Body of pancreas (tissue), 4 donors: ENCODE measurements at regions not wholly inside any gene's neighbourhood (a gene's known extent, or its start where the extent isn't known, plus 50 kb on each side); places are given as distances from the start of the nearest gene placed in this dataset.

Experiments used
- ATAC-seq: fragments of 150-250 bp; one replicate; pipeline ENCODE4 v1.9.1; 2016
- DNase-seq, 4 donors: peaks; one replicate each; pipeline ENCODE4 v3.0.0-alpha.2; 2019
- H3K27ac ChIP-seq, 4 donors: fragments of 200-600 bp; sonication (generic); 1 replicate in 3 of 4; 2 replicates in 1 of 4; pipeline versions ENCODE4 v1.5.1 to v1.6.1; 2016 to 2019; ENCODE audit warnings: mild to moderate bottlenecking in 1 of 4, mixed read lengths in 1 of 4, moderate library complexity in 1 of 4
- H3K27me3 ChIP-seq, 2 donors: fragments of 200-600 bp; sonication (generic); one replicate each; pipeline ENCODE4 v1.6.0; 2016; ENCODE audit warnings: mild to moderate bottlenecking in 1 of 2
- H3K36me3 ChIP-seq, 2 donors: fragments of 200-600 bp; sonication (generic); replicated peaks in 1 of 2; 2 replicates each; pipeline ENCODE4 v1.5.1; 2016; ENCODE audit warnings: low read depth in 2 of 2; ENCODE audit not compliant: insufficient read depth in 1 of 2
- H3K4me1 ChIP-seq: fragments of 200-600 bp; sonication (generic); one replicate; pipeline ENCODE4 v1.6.0; 2016
- H3K4me3 ChIP-seq, 2 donors: fragments of 200-600 bp; sonication (generic); 1 replicate in 1 of 2; 2 replicates in 1 of 2; pipeline ENCODE4 v1.5.1; 2016 to 2019
- H3K9me3 ChIP-seq, 3 donors: fragments of 200-600 bp; sonication (generic); 1 replicate in 2 of 3; 2 replicates in 1 of 3; pipeline ENCODE4 v1.5.1; 2016
- POLR2A ChIP-seq, 3 donors: fragments of 450-650 bp; IDR thresholded peaks; one replicate each; pipeline ENCODE4 v1.6.1; 2016; ENCODE audit warnings: antibody characterized with exemption in 3 of 3, mild to moderate bottlenecking in 2 of 3
- WGBS, 2 donors: methylation state at CpG; one replicate each; pipeline ENCODE4 v1.1.5; 2017; 5-methylcytosine and 5-hydroxymethylcytosine counted together
- intact Hi-C: fragments of 100-400 bp; cut with DNase I; formaldehyde crosslinking; loops from one replicate; pipeline ENCODE4 v1.15.1; 2023
- TF ChIP-seq, protein P1 (sequence below), 7 experiments: fragments of 450-650 bp in 4 of 7; fragments of 200-600 bp in 3 of 7; sonication (generic) in 3 of 7; IDR thresholded peaks; one replicate each; pipeline ENCODE4 v1.5.1; 2016 to 2019; ENCODE audit warnings: antibody characterized with exemption in 7 of 7

DNA sequence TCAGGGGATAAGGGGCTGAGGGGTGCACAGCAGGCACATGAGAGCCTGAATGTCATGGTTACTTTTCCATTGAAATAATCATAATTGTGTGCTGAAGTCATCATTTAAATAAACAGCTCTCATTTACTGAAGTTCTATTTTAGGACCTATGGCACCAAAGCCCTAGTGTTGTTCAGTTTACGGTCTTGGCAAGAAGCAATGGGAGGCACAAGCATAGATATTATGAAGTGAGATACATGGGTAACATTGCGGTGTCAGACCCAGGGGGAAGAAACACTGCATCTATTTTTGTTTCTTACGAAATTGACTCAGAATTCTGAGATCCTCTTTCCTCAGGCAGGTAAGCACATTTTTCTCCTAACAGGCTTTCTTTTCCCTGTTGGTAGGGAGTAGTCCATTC, 437.8 kb upstream of the PROX1 start:
- H3K36me3 ChIP-seq = no peaks in the 10 kb centered on the region
- ATAC-seq (no peak), DNase-seq (no peak)
- 89 to 96% methylated on average over 3 of the region's 3 CpGs for WGBS, 2 donors
- no peak overlapping the region for H3K4me3 ChIP-seq
- intact Hi-C loops = no loop called here
- H3K27ac ChIP-seq = no peak overlapping the region
- no peak for TF ChIP-seq POLR2A (IDR thresholded peaks at IDR 0.05)
- TF ChIP-seq, protein P1, sequence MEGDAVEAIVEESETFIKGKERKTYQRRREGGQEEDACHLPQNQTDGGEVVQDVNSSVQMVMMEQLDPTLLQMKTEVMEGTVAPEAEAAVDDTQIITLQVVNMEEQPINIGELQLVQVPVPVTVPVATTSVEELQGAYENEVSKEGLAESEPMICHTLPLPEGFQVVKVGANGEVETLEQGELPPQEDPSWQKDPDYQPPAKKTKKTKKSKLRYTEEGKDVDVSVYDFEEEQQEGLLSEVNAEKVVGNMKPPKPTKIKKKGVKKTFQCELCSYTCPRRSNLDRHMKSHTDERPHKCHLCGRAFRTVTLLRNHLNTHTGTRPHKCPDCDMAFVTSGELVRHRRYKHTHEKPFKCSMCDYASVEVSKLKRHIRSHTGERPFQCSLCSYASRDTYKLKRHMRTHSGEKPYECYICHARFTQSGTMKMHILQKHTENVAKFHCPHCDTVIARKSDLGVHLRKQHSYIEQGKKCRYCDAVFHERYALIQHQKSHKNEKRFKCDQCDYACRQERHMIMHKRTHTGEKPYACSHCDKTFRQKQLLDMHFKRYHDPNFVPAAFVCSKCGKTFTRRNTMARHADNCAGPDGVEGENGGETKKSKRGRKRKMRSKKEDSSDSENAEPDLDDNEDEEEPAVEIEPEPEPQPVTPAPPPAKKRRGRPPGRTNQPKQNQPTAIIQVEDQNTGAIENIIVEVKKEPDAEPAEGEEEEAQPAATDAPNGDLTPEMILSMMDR (IDR thresholded peaks at IDR 0.05) = no peak
- no peaks in the 10 kb centered on the region for H3K4me1 ChIP-seq
- no peaks in the 10 kb centered on the region for H3K27me3 ChIP-seq
- no peaks in the 10 kb centered on the region for H3K9me3 ChIP-seq

DNA sequence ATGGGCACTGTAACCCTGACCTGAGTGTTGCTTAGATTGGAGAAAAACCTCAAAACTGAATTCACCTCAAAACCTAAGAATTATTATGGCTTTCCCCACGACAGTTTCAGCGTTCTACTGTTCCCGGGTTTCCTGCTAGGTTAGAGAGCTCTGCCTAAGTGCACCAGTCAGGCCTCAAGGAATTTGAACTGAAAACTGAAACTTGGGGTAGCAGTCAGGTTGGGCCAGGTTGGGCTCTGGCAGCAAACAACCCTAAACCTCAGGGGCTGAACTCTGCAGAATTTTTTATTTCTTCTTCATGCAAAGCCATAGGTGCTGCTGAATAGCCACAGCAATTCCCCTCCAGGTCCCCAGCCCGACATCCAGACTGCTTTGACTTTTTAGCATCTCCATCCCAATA, 437.0 kb upstream of the PROX1 start:
- no peaks in the 10 kb centered on the region for H3K9me3 ChIP-seq
- TF ChIP-seq, protein P1 (IDR thresholded peaks at IDR 0.05) = no peak
- no peak for TF ChIP-seq POLR2A (IDR thresholded peaks at IDR 0.05)
- H3K4me1 ChIP-seq = no peaks in the 10 kb centered on the region
- intact Hi-C loops = no loop called here
- no peaks in the 10 kb centered on the region for H3K27me3 ChIP-seq
- no peak overlapping the region for H3K4me3 ChIP-seq
- no peaks in the 10 kb centered on the region for H3K36me3 ChIP-seq
- DNase-seq (no peak), ATAC-seq (no peak)
- WGBS, 2 donors = 74 to 79% methylated on average over 4 of the region's 4 CpGs
- H3K27ac ChIP-seq = no peak overlapping the region

DNA sequence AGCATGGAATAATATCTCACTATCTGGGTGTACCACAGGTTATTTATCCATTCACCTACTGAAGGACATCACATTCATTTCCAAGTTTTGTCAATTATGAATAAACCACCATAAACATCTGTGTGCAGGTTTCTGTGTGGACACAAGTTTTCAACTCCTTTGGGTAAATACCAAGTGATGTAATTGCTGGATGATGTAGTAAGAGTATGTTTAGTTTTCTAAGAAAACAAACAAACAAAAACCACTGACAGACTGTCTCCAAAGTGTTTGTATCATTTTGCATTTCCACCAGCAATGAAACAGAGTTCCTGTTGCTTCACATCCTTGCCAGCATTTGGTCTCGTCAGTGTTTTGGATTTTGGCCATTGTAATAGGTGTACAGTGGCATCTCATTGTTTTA, 435.7 kb upstream of the PROX1 start:
- Histone ChIP-seq H3K4me3 (no peak overlapping the region), H3K9me3 (no peaks in the 10 kb centered on the region), H3K27ac (no peak overlapping the region), H3K36me3 (no peaks in the 10 kb centered on the region), H3K27me3 (no peaks in the 10 kb centered on the region), H3K4me1 (no peaks in the 10 kb centered on the region)
- TF ChIP-seq, protein P1 (IDR thresholded peaks at IDR 0.05) = no peak
- TF ChIP-seq POLR2A (IDR thresholded peaks at IDR 0.05) = no peak
- DNase-seq = no peak
- WGBS, 2 donors = 71 to 76% methylated on average over 1 of the region's 1 CpG
- intact Hi-C loops = no loop called here
- no peak for ATAC-seq

DNA sequence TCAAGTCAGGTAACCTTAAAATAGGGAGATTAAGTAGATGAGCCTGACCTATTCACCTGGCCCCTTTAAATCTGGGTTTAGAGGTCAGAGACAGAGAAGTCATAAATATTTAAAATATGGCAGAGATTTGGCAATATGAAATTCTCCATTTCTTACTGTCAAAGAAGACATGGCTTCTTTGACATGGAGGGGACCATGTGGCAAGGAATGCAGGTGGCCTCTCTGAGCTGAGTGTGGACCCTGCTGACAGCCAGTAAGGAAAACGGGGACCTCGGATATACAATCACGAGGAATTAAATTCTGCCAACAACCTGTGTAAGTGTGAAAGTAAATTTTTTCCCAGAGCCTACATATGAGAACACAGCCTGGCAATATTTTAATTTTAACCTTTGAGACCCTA, 427.5 kb upstream of the PROX1 start:
- WGBS, 2 donors = 91 to 94% methylated on average over 3 of the region's 3 CpGs
- no peaks in the 10 kb centered on the region for H3K27me3 ChIP-seq
- peaks cover 5% of the 10 kb centered on the region for H3K4me1 ChIP-seq
- DNase-seq = no peak
- no peak for TF ChIP-seq POLR2A (IDR thresholded peaks at IDR 0.05)
- TF ChIP-seq, protein P1 (IDR thresholded peaks at IDR 0.05) = no peak
- ATAC-seq = no peak
- no peaks in the 10 kb centered on the region for H3K9me3 ChIP-seq
- no peak overlapping the region for H3K27ac ChIP-seq
- no peak overlapping the region for H3K4me3 ChIP-seq
- no peaks in the 10 kb centered on the region for H3K36me3 ChIP-seq
- intact Hi-C loops = loop anchor here (5.0 kb wide), 1 partner anchor 567 kb away; no protein-coding TSS in a partner anchor

DNA sequence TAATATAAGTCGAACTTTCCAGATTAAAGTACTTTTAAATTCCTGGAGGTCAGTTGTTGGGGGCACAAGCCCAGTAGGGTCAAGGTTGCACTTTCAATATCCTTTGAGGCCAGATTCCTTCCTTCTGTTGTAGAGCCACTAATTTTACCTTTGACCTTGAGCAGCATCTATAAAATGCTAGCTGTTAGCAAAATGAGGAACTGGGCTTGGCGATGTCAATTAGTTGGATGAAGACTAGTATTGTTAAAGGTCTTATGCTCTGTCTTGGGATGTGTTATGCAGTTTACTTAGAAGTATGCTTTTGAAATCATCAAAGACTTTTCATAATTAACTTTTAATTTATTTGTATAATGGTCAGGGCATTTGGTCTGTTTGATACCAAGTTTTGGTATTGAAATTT, 425.9 kb upstream of the PROX1 start:
- DNase-seq = no peak
- 86 to 88% methylated on average over 2 of the region's 2 CpGs for whole genome bisulfite sequencing, 2 donors
- ATAC-seq = no peak
- Histone ChIP-seq H3K27me3 (no peaks in the 10 kb centered on the region), H3K27ac (no peak overlapping the region), H3K4me1 (peaks cover 5% of the 10 kb centered on the region), H3K36me3 (no peaks in the 10 kb centered on the region), H3K9me3 (no peaks in the 10 kb centered on the region), H3K4me3 (no peak overlapping the region)
- TF ChIP-seq POLR2A (IDR thresholded peaks at IDR 0.05) = no peak
- TF ChIP-seq, protein P1 (IDR thresholded peaks at IDR 0.05) = no peak
- intact Hi-C loops = loop anchor here (5.0 kb wide), 1 partner anchor 565 kb away; no protein-coding TSS in a partner anchor
